HG03558 (cell line): ENCODE measurements at regions not wholly inside any gene's neighbourhood (a gene's known extent, or its start where the extent isn't known, plus 50 kb on each side); places are given as distances from the start of the nearest gene placed in this dataset.

Experiments used
- ATAC-seq: cut with Tn5 transposase; IDR thresholded peaks from one replicate; pipeline ENCODE4 v1.9.1; 2021; ENCODE audit warnings: moderate number of reproducible peaks; ENCODE audit not compliant: unreplicated experiment; ENCODE audit errors: extremely low read depth

DNA sequence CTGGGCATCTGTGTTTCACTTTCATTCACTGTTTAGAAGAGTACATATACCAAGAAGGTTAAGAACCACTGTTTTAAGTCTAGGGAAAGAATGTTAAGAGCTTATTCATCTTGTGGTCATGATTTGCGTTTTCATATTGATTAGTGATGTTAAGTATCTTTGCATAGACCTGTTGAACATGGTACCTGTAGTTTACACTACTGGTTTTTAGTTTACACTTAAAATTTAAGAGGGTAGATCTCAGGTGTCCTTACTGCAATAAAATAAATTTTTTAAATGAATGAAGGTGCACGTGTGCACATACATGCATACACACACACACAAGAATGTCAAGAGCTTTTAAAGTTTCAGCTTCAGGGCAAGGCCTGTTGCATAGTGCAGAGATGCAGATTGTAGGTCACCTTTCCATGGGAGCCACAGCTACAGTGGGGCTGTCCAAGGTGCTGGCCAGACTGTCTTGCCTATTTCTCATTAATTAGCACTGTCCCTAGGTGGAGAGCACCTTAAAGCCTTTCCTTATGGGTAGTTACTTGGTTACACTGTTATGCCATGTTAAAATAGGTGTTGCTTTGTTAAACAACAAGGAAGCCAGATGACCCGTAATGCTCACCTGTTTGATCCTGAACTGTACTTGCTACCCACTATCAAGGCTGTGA lies 543.0 kb upstream of the DAB1 start:
- no peak for ATAC-seq

DNA sequence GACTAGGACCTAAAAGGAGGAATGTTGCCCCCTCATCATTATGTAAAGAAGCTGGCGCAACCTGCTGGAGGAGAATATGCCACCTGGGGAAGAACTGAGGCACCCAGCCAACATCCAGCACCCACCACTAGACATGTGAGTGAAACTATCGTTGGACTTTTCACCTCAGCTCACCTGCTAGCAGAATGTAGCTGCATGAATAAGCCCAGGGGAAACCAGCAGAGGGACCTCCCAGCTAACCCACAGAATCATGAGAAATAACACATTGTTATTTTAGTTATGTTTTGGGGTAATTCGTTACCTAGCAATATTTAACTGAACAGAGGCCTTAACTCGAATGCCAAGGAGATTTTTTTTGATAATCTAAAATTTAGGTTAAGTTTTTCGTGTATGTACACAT lies 542.5 kb upstream of the DAB1 start:
- no peak for ATAC-seq

DNA sequence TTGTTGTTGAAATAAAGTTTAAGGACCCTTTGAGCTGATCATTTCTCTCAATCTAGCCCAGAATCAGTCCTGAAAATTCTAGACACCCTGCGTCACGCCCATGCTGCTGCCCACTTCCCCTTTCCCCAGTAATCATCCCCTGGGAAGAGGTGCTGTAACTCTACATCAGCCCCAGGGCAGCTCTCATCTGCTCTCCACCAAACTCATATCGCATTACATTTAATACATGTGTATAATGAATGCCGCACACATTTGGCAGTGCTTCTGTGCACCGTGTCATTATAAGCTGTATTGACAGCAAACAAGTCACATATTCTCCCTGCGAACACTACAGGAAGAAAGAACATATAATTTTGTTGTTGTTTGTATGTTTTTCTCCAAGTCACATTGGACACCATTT lies 539.7 kb upstream of the DAB1 start:
- ATAC-seq: no peak

DNA sequence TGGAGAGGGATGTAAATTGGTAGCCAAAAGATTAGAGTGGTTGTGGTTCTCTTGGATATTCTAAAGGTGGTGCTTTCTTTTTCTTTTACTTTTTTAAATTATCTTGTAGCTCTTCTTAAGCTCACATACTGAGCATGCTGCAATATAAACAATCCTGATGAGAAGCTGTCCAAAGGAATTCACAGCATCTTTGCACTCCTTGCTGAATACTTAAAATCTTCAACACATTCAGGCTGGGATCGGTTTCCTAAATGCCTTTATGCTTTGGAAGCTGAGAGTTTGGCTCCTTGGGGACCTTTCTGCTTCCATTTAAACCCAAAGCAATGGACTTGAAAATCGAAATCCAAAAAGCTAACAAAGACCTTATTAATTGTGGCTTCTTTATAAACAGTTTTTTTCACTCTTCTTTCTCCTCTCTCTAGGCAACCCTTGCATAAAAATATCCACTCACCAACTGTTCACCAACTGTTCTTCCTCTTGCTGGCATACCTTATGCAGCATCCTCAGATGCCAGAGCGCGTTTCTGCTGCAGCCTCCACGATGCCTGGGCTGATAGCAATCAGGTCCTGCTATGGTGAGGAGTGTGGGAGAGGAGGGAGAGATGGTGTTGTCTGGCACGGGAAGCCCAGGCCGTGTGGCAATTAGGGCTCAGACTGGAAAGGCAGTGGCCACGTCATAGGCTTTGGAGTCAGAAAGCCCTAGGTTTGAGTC lies 535.8 kb upstream of the DAB1 start:
- ATAC-seq: no peak

DNA sequence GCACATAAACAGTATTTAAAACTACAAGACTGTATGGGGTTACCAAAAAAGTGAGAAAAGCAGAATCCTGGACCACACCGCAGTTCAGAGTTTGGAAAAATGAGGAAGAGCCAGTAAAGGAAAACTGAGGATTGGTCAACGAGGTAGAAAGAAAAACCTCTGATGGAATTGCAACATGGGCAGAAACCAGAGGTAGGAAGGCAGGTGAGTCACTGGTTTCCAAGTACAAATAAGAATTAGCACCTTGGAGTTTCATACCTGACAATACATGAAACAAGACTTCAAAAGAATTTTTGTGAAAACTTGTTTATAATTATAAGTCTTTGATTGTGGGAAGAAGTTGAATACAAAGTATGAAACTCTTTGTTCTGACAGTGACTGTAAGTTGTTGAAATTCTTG lies 533.7 kb upstream of the DAB1 start:
- ATAC-seq: no peak

- no peak for ATAC-seq
These were observed 527.5 kb upstream of the DAB1 start for GRCh38 chr1:57951390-57951789.

DNA sequence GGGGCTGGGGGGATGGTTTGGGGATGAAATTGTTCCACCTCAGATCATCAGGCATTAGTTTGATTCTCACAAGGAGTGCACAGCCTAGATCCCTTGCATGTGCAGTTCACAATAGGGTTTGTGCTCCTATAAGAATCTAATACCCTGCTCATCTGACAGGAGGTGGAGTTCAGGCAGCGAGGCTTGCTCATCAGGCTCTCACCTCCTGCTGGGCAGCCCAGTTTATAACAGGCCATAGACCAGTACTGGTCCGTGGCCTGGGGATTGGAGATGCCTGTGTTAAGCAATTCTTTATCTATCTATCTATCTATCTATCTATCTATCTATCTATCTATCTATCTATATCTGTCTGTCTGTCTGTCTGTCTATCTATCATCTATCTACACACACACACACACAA lies 525.3 kb upstream of the DAB1 start:
- ATAC-seq: no peak

- ATAC-seq: no peak
These were observed 523.6 kb upstream of the DAB1 start for GRCh38 chr1:57947471-57947870.

DNA sequence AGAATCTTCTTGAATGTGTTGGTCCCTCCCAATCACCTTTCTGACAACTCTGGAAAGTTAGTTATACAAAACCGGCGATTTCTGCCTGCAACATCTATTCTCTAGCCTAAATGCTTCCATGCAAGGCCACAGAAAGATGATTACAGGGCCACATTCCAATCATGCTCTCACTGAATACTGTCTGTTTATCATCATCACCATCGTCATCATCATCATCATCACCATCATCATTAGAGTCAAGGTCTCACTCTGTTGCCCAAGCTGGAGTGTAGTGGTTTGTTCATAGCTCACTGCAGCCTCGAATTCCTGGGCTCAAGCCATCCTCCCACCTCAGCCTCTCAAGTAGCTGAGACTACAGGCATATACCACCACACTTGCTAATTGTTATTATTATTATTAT lies 521.2 kb upstream of the DAB1 start:
- no peak for ATAC-seq

DNA sequence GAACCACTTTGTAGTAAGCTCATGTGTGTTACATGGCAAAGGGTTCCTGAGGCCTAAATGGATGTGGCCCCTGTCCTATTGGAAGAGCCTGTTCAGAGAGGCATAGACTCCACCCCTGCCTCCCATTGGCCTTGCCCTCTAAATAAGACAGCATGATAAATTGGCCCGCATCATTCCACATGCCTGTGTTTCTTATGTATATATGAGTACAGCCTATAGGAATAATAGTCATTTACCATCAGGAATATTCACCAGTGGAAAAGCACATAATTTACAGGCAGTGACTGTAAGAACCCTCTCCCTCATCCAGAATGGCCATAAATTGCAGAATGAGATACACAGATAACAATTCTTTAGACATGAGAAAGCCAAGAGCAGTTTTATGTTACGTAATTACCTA lies 519.5 kb upstream of the DAB1 start:
- no peak for ATAC-seq

GRCh38 chr1:57934745-57935144 lies 510.9 kb upstream of the DAB1 start:
- ATAC-seq: no peak

- no peak for ATAC-seq
These were observed 503.1 kb upstream of the DAB1 start for GRCh38 chr1:57927003-57927402.

- no peak for ATAC-seq
These were observed 502.2 kb upstream of the DAB1 start for GRCh38 chr1:57926025-57926552.

- ATAC-seq: no peak
These were observed 501.4 kb upstream of the DAB1 start for GRCh38 chr1:57925226-57925625.

DNA sequence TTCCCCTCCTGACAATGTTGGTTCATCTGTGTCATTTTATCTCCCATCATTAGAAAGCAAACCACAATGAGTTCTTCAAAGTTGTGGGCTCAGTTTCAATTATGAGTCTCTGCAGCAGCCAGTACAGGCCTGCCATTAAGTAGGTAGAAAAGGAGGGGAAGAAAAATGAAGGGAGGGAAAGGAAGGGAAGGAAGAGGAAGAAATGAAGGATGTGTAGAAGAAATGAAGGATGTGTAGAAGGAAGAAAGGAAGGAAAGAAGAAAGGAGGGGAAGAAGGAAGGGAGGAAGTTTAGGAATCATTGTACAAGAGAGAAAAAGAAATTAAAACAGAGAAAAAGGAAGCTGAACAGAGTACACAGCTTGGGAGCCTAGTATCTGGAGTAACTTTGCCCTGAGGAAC lies 498.3 kb upstream of the DAB1 start:
- no peak for ATAC-seq

GRCh38 chr1:57916041-57916440 lies 492.2 kb upstream of the DAB1 start:
- no peak for ATAC-seq

- ATAC-seq: no peak
These were observed 487.6 kb upstream of the DAB1 start for GRCh38 chr1:57911427-57911826.

GRCh38 chr1:57910782-57911181 lies 486.9 kb upstream of the DAB1 start:
- no peak for ATAC-seq

GRCh38 chr1:57910305-57910704 lies 486.4 kb upstream of the DAB1 start:
- no peak for ATAC-seq

GRCh38 chr1:57908147-57908890 lies 484.5 kb upstream of the DAB1 start:
- ATAC-seq: no peak

GRCh38 chr1:57901208-57901919 lies 477.5 kb upstream of the DAB1 start:
- no peak for ATAC-seq
